ENCODE measurements at regions not wholly inside any gene's neighbourhood (a gene's known extent, or its start where the extent isn't known, plus 50 kb on each side); places are given as distances from the start of the nearest gene placed in this dataset.

DNA sequence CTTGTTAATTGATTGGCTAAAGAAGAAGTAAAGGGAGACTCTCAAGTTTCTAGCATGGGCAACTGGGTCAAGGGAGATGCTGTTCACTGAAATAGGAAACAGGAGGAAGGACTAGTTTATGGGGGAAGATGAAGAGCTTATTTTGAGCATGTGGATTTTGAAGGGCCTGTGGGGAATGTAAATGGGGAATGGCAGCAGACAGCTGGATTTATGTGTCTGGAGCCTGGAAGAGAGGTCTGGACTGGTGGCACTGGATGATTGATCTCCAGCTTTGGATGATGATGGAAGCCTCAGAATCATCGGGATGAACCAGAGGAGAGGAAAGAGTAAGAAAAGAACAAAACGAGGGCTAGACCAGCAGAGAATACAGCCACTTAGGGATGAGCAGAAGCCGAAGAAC, 54.9 kb upstream of the ENAH start:
- TF ChIP-seq, protein P1, sequence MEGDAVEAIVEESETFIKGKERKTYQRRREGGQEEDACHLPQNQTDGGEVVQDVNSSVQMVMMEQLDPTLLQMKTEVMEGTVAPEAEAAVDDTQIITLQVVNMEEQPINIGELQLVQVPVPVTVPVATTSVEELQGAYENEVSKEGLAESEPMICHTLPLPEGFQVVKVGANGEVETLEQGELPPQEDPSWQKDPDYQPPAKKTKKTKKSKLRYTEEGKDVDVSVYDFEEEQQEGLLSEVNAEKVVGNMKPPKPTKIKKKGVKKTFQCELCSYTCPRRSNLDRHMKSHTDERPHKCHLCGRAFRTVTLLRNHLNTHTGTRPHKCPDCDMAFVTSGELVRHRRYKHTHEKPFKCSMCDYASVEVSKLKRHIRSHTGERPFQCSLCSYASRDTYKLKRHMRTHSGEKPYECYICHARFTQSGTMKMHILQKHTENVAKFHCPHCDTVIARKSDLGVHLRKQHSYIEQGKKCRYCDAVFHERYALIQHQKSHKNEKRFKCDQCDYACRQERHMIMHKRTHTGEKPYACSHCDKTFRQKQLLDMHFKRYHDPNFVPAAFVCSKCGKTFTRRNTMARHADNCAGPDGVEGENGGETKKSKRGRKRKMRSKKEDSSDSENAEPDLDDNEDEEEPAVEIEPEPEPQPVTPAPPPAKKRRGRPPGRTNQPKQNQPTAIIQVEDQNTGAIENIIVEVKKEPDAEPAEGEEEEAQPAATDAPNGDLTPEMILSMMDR (IDR thresholded peaks at IDR 0.05): no peak
- Histone ChIP-seq H3K4me1 (peaks cover 0 to 13% of the 10 kb centered on the region in 2 donors), H3K9me3 (no peaks in the 10 kb centered on the region), H3K27me3 (no peaks in the 10 kb centered on the region), H3K27ac (no peak overlapping the region), H3K36me3 (no peaks in the 10 kb centered on the region), H3K4me3 (no peak overlapping the region)
- DNase-seq (no peak), ATAC-seq (no peak)
- intact Hi-C loops (cut with DNase I): no loop called here

DNA sequence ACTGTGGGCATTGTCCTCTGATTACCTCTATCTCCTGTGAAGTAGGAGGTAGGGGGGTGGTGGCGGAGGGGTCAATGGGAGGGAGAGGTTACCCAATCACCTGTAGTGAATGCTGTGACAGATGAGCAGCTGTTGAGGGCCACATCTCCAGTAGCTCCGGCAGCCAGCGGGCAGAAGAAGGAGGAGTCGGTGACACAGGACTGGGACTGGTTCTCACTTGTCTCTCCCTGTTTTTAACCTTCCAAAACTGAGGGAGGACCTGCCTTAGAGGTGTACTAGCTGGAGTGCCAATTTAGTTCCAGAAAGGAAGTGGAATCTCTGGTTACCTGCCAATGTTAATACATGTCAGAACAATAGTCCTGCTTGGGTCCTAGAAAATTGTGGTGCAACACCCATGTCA, 56.2 kb upstream of the ENAH start:
- H3K4me3 ChIP-seq: no peak overlapping the region
- DNase-seq (no peak), ATAC-seq (no peak)
- no peaks in the 10 kb centered on the region for H3K27me3 ChIP-seq
- H3K27ac ChIP-seq: no peak overlapping the region
- H3K36me3 ChIP-seq: no peaks in the 10 kb centered on the region
- intact Hi-C loops (cut with DNase I): no loop called here
- H3K4me1 ChIP-seq: peaks cover 0 to 17% of the 10 kb centered on the region in 2 donors
- TF ChIP-seq, protein P1 (IDR thresholded peaks at IDR 0.05): no peak
- no peaks in the 10 kb centered on the region for H3K9me3 ChIP-seq

- Histone ChIP-seq H3K27ac (no peak overlapping the region), H3K9me3 (no peaks in the 10 kb centered on the region), H3K4me1 (peaks cover 0 to 17% of the 10 kb centered on the region in 2 donors), H3K4me3 (no peak overlapping the region), H3K27me3 (no peaks in the 10 kb centered on the region), H3K36me3 (no peaks in the 10 kb centered on the region)
- intact Hi-C loops (cut with DNase I): no loop called here
- DNase-seq (peak in 1 of 4 donors; percentile 37), ATAC-seq (no peak)
- TF ChIP-seq, protein P1 (IDR thresholded peaks at IDR 0.05): no peak
Observed at GRCh38 chr1:225710804-225711203, 57.9 kb upstream of the ENAH start.

GRCh38 chr1:225711236-225711937, 58.5 kb upstream of the ENAH start:
- no peaks in the 10 kb centered on the region for H3K27me3 ChIP-seq
- no peaks in the 10 kb centered on the region for H3K36me3 ChIP-seq
- peaks cover 0 to 17% of the 10 kb centered on the region in 2 donors for H3K4me1 ChIP-seq
- intact Hi-C loops (cut with DNase I): no loop called here
- DNase-seq (no peak), ATAC-seq (no peak)
- no peaks in the 10 kb centered on the region for H3K9me3 ChIP-seq
- TF ChIP-seq, protein P1 (IDR thresholded peaks at IDR 0.05): no peak
- no peak overlapping the region for H3K27ac ChIP-seq
- no peak overlapping the region for H3K4me3 ChIP-seq

GRCh38 chr1:225712391-225712790, 59.5 kb upstream of the ENAH start:
- DNase-seq (no peak), ATAC-seq (peak; percentile 54)
- intact Hi-C loops (cut with DNase I): no loop called here
- Histone ChIP-seq H3K27me3 (no peaks in the 10 kb centered on the region), H3K9me3 (no peaks in the 10 kb centered on the region), H3K36me3 (no peaks in the 10 kb centered on the region), H3K27ac (peak overlapping the region in 1 of 2 donors; percentile 53), H3K4me1 (peaks cover 0 to 17% of the 10 kb centered on the region in 2 donors), H3K4me3 (no peak overlapping the region)
- TF ChIP-seq, protein P1 (IDR thresholded peaks at IDR 0.05): no peak

All from left lung (tissue), 4 donors.